ENCODE measurements at regions not wholly inside any gene's neighbourhood (a gene's known extent, or its start where the extent isn't known, plus 50 kb on each side); places are given as distances from the start of the nearest gene placed in this dataset.

DNA sequence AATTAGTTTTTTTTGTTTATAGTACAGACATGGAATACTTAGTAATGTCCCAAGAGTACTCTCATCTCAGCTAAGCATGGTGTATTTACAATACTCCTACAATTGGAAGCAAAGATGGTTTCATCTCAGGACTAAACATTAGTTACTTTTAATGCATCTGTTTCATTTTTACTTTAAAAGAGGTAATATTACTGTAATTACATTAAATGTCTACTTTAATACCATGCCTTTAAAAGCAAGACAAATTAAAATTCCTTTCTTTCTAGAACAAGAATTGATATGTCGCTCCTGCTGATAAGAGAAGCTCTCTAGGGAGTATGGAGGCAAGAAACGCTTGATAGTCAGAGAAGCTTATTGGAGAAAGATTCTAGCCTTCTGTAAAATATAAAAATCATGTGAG is 284.9 kb upstream of the ADAMTS5 start:
- TF ChIP-seq POLR2A (IDR thresholded peaks at IDR 0.05) (no peak), CTCF (IDR thresholded peaks at IDR 0.05) (no peak)
